ENCODE measurements at regions not wholly inside any gene's neighbourhood (a gene's known extent, or its start where the extent isn't known, plus 50 kb on each side); places are given as distances from the start of the nearest gene placed in this dataset.

DNA sequence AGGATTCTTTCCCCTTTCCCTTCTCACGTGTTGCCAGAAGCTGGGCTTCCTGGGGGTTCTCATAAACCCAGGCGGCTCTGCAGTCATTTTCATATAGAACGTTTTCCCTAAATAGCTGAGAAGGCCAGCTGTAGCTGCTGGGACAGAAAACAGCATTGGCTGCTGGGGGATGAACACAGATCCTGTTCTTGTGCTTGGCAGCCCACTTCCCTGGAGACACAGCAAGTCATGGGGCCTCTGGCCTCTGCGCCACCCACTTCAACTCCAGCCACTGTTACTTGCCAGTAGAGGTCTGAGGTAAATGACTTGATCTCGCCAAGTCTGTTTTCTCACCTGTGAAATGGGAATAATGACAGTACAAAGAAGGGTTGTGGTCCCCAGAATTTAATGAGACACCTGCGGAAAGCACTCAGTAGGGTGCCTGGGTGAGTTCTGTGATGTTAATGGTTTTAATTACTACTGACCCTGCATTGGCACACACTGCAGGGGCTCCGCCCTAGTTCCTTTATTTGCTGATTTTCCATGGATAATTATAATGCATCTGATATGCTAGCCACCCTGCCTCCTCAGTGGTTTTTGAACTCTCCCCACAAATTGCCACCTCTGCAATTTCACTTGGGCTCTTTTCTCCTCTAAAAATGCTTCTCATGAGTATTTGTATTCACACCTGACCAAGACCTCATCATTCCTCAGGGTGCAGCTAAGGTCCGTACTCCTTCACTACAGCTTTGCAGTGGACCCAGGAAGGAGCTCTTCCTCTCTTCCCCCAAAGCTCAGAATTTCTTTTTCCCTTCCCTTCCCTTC is 274.7 kb downstream of the RPLP1 start:
- DNase-seq (ENCODE audit: low spot score), result no peak
- Histone ChIP-seq H3K79me2 (ENCODE audit: insufficient read depth, low read depth, low read length) (no peaks in the 10 kb centered on the region), H3K4me3 (ENCODE audit: low read depth, low read length, poor library complexity, severe bottlenecking) (no peak overlapping the region), H2AFZ (ENCODE audit: low read length) (no peak overlapping the region), H4K20me1 (ENCODE audit: insufficient read depth, low read length) (no peaks in the 10 kb centered on the region), H3K36me3 (ENCODE audit: insufficient read depth, low read length) (no peaks in the 10 kb centered on the region), H3K27ac (ENCODE audit: low read depth, low read length, poor library complexity, severe bottlenecking) (no peak overlapping the region), H3K4me2 (ENCODE audit: low read length) (no peak overlapping the region), H3K9me3 (ENCODE audit: low read length) (no peaks in the 10 kb centered on the region), H3K4me1 (ENCODE audit: insufficient read depth, low read length, poor library complexity, severe bottlenecking) (no peaks in the 10 kb centered on the region), H3K9me2 (ENCODE audit: insufficient read depth, low read length) (no peaks in the 10 kb centered on the region)
- ChIA-PET POLR2A (no interaction called here), CTCF (ENCODE audit: unreplicated experiment) (no interaction called here)
- TF ChIP-seq EZH2phosphoT487 (IDR thresholded peaks at IDR 0.05; ENCODE audit: borderline replicate concordance, low read depth, low read length), result no peak
- TF ChIP-seq, protein P1, sequence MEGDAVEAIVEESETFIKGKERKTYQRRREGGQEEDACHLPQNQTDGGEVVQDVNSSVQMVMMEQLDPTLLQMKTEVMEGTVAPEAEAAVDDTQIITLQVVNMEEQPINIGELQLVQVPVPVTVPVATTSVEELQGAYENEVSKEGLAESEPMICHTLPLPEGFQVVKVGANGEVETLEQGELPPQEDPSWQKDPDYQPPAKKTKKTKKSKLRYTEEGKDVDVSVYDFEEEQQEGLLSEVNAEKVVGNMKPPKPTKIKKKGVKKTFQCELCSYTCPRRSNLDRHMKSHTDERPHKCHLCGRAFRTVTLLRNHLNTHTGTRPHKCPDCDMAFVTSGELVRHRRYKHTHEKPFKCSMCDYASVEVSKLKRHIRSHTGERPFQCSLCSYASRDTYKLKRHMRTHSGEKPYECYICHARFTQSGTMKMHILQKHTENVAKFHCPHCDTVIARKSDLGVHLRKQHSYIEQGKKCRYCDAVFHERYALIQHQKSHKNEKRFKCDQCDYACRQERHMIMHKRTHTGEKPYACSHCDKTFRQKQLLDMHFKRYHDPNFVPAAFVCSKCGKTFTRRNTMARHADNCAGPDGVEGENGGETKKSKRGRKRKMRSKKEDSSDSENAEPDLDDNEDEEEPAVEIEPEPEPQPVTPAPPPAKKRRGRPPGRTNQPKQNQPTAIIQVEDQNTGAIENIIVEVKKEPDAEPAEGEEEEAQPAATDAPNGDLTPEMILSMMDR (conservative IDR thresholded peaks at IDR 0.05; ENCODE audit: low read length), result no peak
- BruUV-seq (replicated peaks), result no TSS peak
- intact Hi-C loops (cut with micrococcal nuclease; ENCODE audit: unreplicated experiment), result loop anchor here (5.0 to 10.0 kb wide), 4 partner anchors 153 to 735 kb away; no protein-coding TSS in a partner anchor

DNA sequence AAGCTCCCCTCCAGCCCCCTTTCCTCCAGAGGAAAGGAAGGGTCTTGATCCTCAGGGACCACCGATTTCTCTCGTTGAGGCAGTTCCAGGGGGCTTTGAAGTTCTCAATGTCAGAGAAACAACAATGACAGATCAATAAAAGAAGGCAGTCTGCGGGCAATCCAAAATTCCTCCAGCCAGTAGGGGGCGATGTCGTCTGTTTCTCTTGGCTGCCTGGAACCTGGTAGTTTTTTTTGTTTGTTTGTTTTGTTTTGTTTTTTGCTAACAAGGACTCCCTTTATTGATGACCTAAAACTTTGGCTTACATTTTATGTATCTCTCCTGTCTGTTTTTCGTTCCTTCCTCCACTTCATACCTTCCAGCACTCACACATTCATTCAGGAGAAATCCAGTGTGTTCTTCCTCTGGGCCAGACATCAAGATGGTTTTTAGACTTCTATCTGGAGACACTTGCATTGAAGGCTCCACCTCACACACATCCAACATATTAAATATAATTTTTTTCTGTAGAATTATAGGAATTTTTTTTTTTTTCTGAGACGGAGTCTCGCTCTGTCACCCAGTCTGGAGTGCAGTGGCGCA is 276.6 kb downstream of the RPLP1 start:
- TF ChIP-seq EZH2phosphoT487 (IDR thresholded peaks at IDR 0.05; ENCODE audit: borderline replicate concordance, low read depth, low read length), result no peak
- TF ChIP-seq, protein P1 (conservative IDR thresholded peaks at IDR 0.05; ENCODE audit: low read length), result peak; percentile 99
- H3K36me3 ChIP-seq (ENCODE audit: insufficient read depth, low read length), result no peaks in the 10 kb centered on the region
- no peaks in the 10 kb centered on the region for H3K9me2 ChIP-seq (ENCODE audit: insufficient read depth, low read length)
- ChIA-PET CTCF (ENCODE audit: unreplicated experiment) (no interaction called here), POLR2A (no interaction called here)
- DNase-seq (ENCODE audit: low spot score), result peak; percentile 56
- H3K27ac ChIP-seq (ENCODE audit: low read depth, low read length, poor library complexity, severe bottlenecking), result no peak overlapping the region
- intact Hi-C loops (cut with micrococcal nuclease; ENCODE audit: unreplicated experiment), result loop anchor here (1.0 to 10.0 kb wide), 5 partner anchors 154 to 733 kb away; no protein-coding TSS in a partner anchor
- H3K4me1 ChIP-seq (ENCODE audit: insufficient read depth, low read length, poor library complexity, severe bottlenecking), result no peaks in the 10 kb centered on the region
- no peaks in the 10 kb centered on the region for H3K9me3 ChIP-seq (ENCODE audit: low read length)
- no peak overlapping the region for H3K4me2 ChIP-seq (ENCODE audit: low read length)
- H3K4me3 ChIP-seq (ENCODE audit: low read depth, low read length, poor library complexity, severe bottlenecking), result no peak overlapping the region
- no peaks in the 10 kb centered on the region for H4K20me1 ChIP-seq (ENCODE audit: insufficient read depth, low read length)
- no peak overlapping the region for H2AFZ ChIP-seq (ENCODE audit: low read length)
- no peaks in the 10 kb centered on the region for H3K79me2 ChIP-seq (ENCODE audit: insufficient read depth, low read depth, low read length)
- no TSS peak for BruUV-seq (replicated peaks)
